Tibial nerve (tissue), 4 donors: ENCODE measurements at regions not wholly inside any gene's neighbourhood (a gene's known extent, or its start where the extent isn't known, plus 50 kb on each side); places are given as distances from the start of the nearest gene placed in this dataset.

Experiments
- DNase-seq, 2 donors: peaks; one replicate each; pipeline ENCODE4 v3.0.0-alpha.2; 2019; ENCODE audit warnings: low spot score in 2 of 2
- H3K27ac ChIP-seq, 4 donors: fragments of 200-600 bp; sonication (generic) in 3 of 4; one replicate each; pipeline ENCODE4 v1.5.1; 2017 to 2019; ENCODE audit warnings: mild to moderate bottlenecking in 1 of 4
- H3K27me3 ChIP-seq, 2 donors: fragments of 200-600 bp; sonication (generic) in 1 of 2; one replicate each; pipeline versions ENCODE4 v1.5.1 to v1.6.0; 2017 to 2019
- H3K36me3 ChIP-seq, 3 donors: fragments of 200-600 bp; sonication (generic); one replicate each; pipeline ENCODE4 v1.5.1; 2018 to 2019
- H3K4me1 ChIP-seq, 4 donors: fragments of 200-600 bp; sonication (generic) in 3 of 4; one replicate each; pipeline ENCODE4 v1.5.1; 2017 to 2019
- H3K4me3 ChIP-seq, 4 donors: fragments of 200-600 bp; sonication (generic) in 3 of 4; one replicate each; pipeline ENCODE4 v1.5.1; 2017 to 2019; ENCODE audit warnings: mild to moderate bottlenecking in 1 of 4, moderate library complexity in 1 of 4
- H3K9me3 ChIP-seq, 4 donors: fragments of 200-600 bp; sonication (generic) in 3 of 4; one replicate each; pipeline ENCODE4 v1.5.1; 2017 to 2019
- CTCF ChIP-seq, 5 experiments: fragments of 200-600 bp in 3 of 5; fragments of 450-650 bp in 2 of 5; sonication (generic) in 3 of 5; IDR thresholded peaks; one replicate each; pipeline ENCODE4 v1.5.1; 2016 to 2019; ENCODE audit warnings: antibody characterized with exemption in 5 of 5, mild to moderate bottlenecking in 3 of 5, moderate library complexity in 2 of 5
- EP300 ChIP-seq, 2 donors: sonication (generic); formaldehyde crosslinking; IDR thresholded peaks; one replicate each; pipeline ENCODE4 v1.6.1; 2017; ENCODE audit warnings: antibody characterized with exemption in 2 of 2, mild to moderate bottlenecking in 1 of 2
- POLR2A ChIP-seq, 2 donors: fragments of 450-650 bp; IDR thresholded peaks; one replicate each; pipeline ENCODE4 v1.6.1; 2017; ENCODE audit warnings: antibody characterized with exemption in 2 of 2, mild to moderate bottlenecking in 2 of 2, moderate library complexity in 2 of 2
- WGBS, 2 donors: methylation state at CpG; one replicate each; pipeline ENCODE4 v1.1.5; 2018; 5-methylcytosine and 5-hydroxymethylcytosine counted together

GRCh38 chr4:111681270-111681669 is 464.0 kb upstream of the FAM241A start:
- Histone ChIP-seq H3K9me3 (peaks cover 0 to 6% (median 0%) of the 10 kb centered on the region in 4 donors), H3K4me1 (peaks cover 0 to 7% (median 0%) of the 10 kb centered on the region in 4 donors), H3K4me3 (no peak overlapping the region), H3K36me3 (no peaks in the 10 kb centered on the region), H3K27ac (peak overlapping the region in 1 of 4 donors; percentile 10), H3K27me3 (no peaks in the 10 kb centered on the region)
- no peak for DNase-seq
- 50 to 60% methylated on average over 3 of the region's 3 CpGs for WGBS, 2 donors
- no peak for TF ChIP-seq POLR2A (IDR thresholded peaks at IDR 0.05)

GRCh38 chr4:111681751-111682150 is 463.5 kb upstream of the FAM241A start:
- no peaks in the 10 kb centered on the region for H3K36me3 ChIP-seq
- peaks cover 0 to 7% (median 0%) of the 10 kb centered on the region in 4 donors for H3K4me1 ChIP-seq
- no peaks in the 10 kb centered on the region for H3K27me3 ChIP-seq
- DNase-seq, result no peak
- TF ChIP-seq CTCF (IDR thresholded peaks at IDR 0.05) (no peak), POLR2A (IDR thresholded peaks at IDR 0.05) (no peak), EP300 (IDR thresholded peaks at IDR 0.05) (no peak)
- WGBS, 2 donors, result 54 to 58% methylated on average over 7 of the region's 7 CpGs
- peak overlapping the region in 1 of 4 donors; percentile 13 for H3K27ac ChIP-seq
- peaks cover 0 to 6% (median 0%) of the 10 kb centered on the region in 4 donors for H3K9me3 ChIP-seq
- H3K4me3 ChIP-seq, result no peak overlapping the region

- TF ChIP-seq POLR2A (IDR thresholded peaks at IDR 0.05), result no peak
- no peak for TF ChIP-seq EP300 (IDR thresholded peaks at IDR 0.05)
- no peak for TF ChIP-seq CTCF (IDR thresholded peaks at IDR 0.05)
- no peaks in the 10 kb centered on the region for H3K27me3 ChIP-seq
- DNase-seq, result no peak
- no peak overlapping the region for H3K4me3 ChIP-seq
- no peaks in the 10 kb centered on the region for H3K36me3 ChIP-seq
- no peak overlapping the region for H3K27ac ChIP-seq
- peaks cover 0 to 15% (median 0%) of the 10 kb centered on the region in 4 donors for H3K4me1 ChIP-seq
- WGBS, 2 donors, result 88 to 95% methylated on average over 3 of the region's 3 CpGs
- H3K9me3 ChIP-seq, result peaks cover 0 to 6% (median 0%) of the 10 kb centered on the region in 4 donors
Measured at GRCh38 chr4:111685205-111685604, 460.0 kb upstream of the FAM241A start.

- Histone ChIP-seq H3K27ac (no peak overlapping the region), H3K27me3 (no peaks in the 10 kb centered on the region), H3K4me1 (peaks cover 0 to 8% (median 0%) of the 10 kb centered on the region in 4 donors), H3K4me3 (no peak overlapping the region), H3K9me3 (peaks cover 0 to 5% (median 0%) of the 10 kb centered on the region in 4 donors), H3K36me3 (no peaks in the 10 kb centered on the region)
- TF ChIP-seq EP300 (IDR thresholded peaks at IDR 0.05) (peak in 1 of 2 donors; percentile 46), POLR2A (IDR thresholded peaks at IDR 0.05) (no peak)
- peak in 1 of 2 donors; percentile 66 for DNase-seq
Measured at GRCh38 chr4:111689214-111689613, 456.0 kb upstream of the FAM241A start.

GRCh38 chr4:111689731-111690130 is 455.5 kb upstream of the FAM241A start:
- WGBS, 2 donors, result 52 to 75% methylated on average over 1 of the region's 1 CpG
- no peak for DNase-seq
- Histone ChIP-seq H3K4me1 (peaks cover 0 to 8% (median 0%) of the 10 kb centered on the region in 4 donors), H3K9me3 (no peaks in the 10 kb centered on the region), H3K27me3 (no peaks in the 10 kb centered on the region), H3K4me3 (no peak overlapping the region), H3K27ac (no peak overlapping the region), H3K36me3 (no peaks in the 10 kb centered on the region)
- TF ChIP-seq CTCF (IDR thresholded peaks at IDR 0.05), result no peak

GRCh38 chr4:111693758-111694157 is 451.5 kb upstream of the FAM241A start:
- TF ChIP-seq EP300 (IDR thresholded peaks at IDR 0.05) (no peak), CTCF (IDR thresholded peaks at IDR 0.05) (no peak), POLR2A (IDR thresholded peaks at IDR 0.05) (no peak)
- 58 to 69% methylated on average over 2 of the region's 2 CpGs for WGBS, 2 donors
- peaks cover 0 to 8% (median 0%) of the 10 kb centered on the region in 4 donors for H3K4me1 ChIP-seq

More at GRCh38 chr4:111693758-111694157, 451.5 kb upstream of the FAM241A start:
- no peak overlapping the region for H3K4me3 ChIP-seq
- no peaks in the 10 kb centered on the region for H3K36me3 ChIP-seq
- DNase-seq, result no peak
- H3K27ac ChIP-seq, result no peak overlapping the region
- H3K9me3 ChIP-seq, result no peaks in the 10 kb centered on the region
- no peaks in the 10 kb centered on the region for H3K27me3 ChIP-seq
